IMR-90 (cell line): ENCODE measurements at regions not wholly inside any gene's neighbourhood (a gene's known extent, or its start where the extent isn't known, plus 50 kb on each side); places are given as distances from the start of the nearest gene placed in this dataset.

Experiments
- ATAC-seq: fragments of 200-7000 bp; cut with Tn5 transposase; 2 replicates; pipeline ENCODE4 v1.9.1; 2020; ENCODE audit warnings: low read depth, mild to moderate bottlenecking, moderate library complexity
- BruUV-seq: library from RNA; stranded (reverse); fragments of 400-500 nt; replicated peaks from 2 replicates; lab custom pipeline; 2021; lab: Mats Ljungman, UMichigan
- CTCF ChIA-PET: fragments of 300-600 bp; formaldehyde crosslinking; extraction: SDS; loops from one replicate; lab custom pipeline; 2021; ENCODE audit warnings: antibody characterized with exemption; lab: Yijun Ruan, JAX
- POLR2A ChIA-PET: fragments of 300-600 bp; sonication (Branson Sonifier 250); formaldehyde crosslinking; loops from one replicate; lab custom pipeline; 2022; ENCODE audit warnings: antibody characterized with exemption; ENCODE audit not compliant: unreplicated experiment; lab: Charles Lee
- DNase-seq: peaks from one replicate; pipeline ENCODE4 v3.0.0; 2013
- H2AFZ ChIP-seq: replicated peaks from 2 replicates; pipeline ENCODE3; 2013; ENCODE audit warnings: low read length, mild to moderate bottlenecking; ENCODE audit not compliant: poor library complexity
- H2AK5ac ChIP-seq: 2 replicates; pipeline ENCODE4 v1.6.1; 2013; ENCODE audit warnings: low read depth, low read length, inconsistent platforms
- H2AK9ac ChIP-seq: replicated peaks from 2 replicates; pipeline ENCODE3; 2013; ENCODE audit warnings: mild to moderate bottlenecking, low read depth, low read length, moderate library complexity; ENCODE audit not compliant: poor library complexity
- H2BK120ac ChIP-seq: 2 replicates; pipeline ENCODE4 v1.6.1; 2013; ENCODE audit warnings: low read depth, low read length, inconsistent platforms
- H2BK15ac ChIP-seq: 3 replicates; pipeline ENCODE4 v1.6.1; 2013; ENCODE audit warnings: low read depth, low read length, inconsistent platforms
- H2BK20ac ChIP-seq: 2 replicates; pipeline ENCODE4 v1.6.1; 2013; ENCODE audit warnings: low read depth, mild to moderate bottlenecking, inconsistent platforms, low read length, moderate library complexity
- H2BK5ac ChIP-seq: 2 replicates; pipeline ENCODE4 v1.6.1; 2013; ENCODE audit warnings: mild to moderate bottlenecking, low read depth, low read length, inconsistent platforms; ENCODE audit not compliant: poor library complexity, severe bottlenecking
- H3K14ac ChIP-seq: replicated peaks from 2 replicates; pipeline ENCODE4 v1.6.1; 2013; ENCODE audit warnings: low read depth, low read length, inconsistent platforms
- H3K18ac ChIP-seq: 2 replicates; pipeline ENCODE4 v1.6.1; 2013; ENCODE audit warnings: low read depth, low read length, control low read depth
- H3K23ac ChIP-seq: 2 replicates; pipeline ENCODE4 v1.6.1; 2013; ENCODE audit warnings: low read depth, low read length, inconsistent platforms
- H3K27ac ChIP-seq: 2 replicates; pipeline ENCODE4 v1.5.1; 2013; ENCODE audit warnings: mild to moderate bottlenecking, control low read depth, low read length; ENCODE audit not compliant: insufficient read depth
- H3K27me3 ChIP-seq: 2 replicates; pipeline ENCODE4 v1.6.1; 2013; ENCODE audit warnings: low read length; ENCODE audit not compliant: control insufficient read depth, insufficient read depth
- H3K36me3 ChIP-seq: 2 replicates; pipeline ENCODE4 v1.6.1; 2013; ENCODE audit warnings: low read length, mixed read lengths; ENCODE audit not compliant: control insufficient read depth, insufficient read depth
- H3K4ac ChIP-seq: 2 replicates; pipeline ENCODE4 v1.6.1; 2013; ENCODE audit warnings: low read depth, low read length, inconsistent platforms
- H3K4me1 ChIP-seq: 2 replicates; pipeline ENCODE4 v1.6.1; 2013; ENCODE audit warnings: low read length, mixed read lengths; ENCODE audit not compliant: control insufficient read depth, insufficient read depth
- H3K4me2 ChIP-seq: 2 replicates; pipeline ENCODE4 v1.6.1; 2013; ENCODE audit warnings: low read depth, mild to moderate bottlenecking, control low read depth, low read length, moderate library complexity
- H3K4me3 ChIP-seq: 2 replicates; pipeline ENCODE4 v1.5.1; 2013; ENCODE audit warnings: low read depth, mild to moderate bottlenecking, control low read depth, low read length, moderate library complexity; ENCODE audit not compliant: insufficient read depth
- H3K56ac ChIP-seq: 2 replicates; pipeline ENCODE4 v1.6.1; 2013; ENCODE audit warnings: low read length, inconsistent platforms; ENCODE audit not compliant: insufficient read depth; ENCODE audit errors: extremely low read depth
- H3K79me1 ChIP-seq, 2 experiments: 2 replicates each; pipeline ENCODE4 v1.6.1; 2013; ENCODE audit warnings: low read length in 2 of 2, inconsistent platforms in 1 of 2, low read depth in 1 of 2
- H3K9ac ChIP-seq: 2 replicates; pipeline ENCODE4 v1.6.1; 2013; ENCODE audit warnings: low read depth, low read length, control low read depth
- H3K9me1 ChIP-seq: 2 replicates; pipeline ENCODE4 v1.6.1; 2013; ENCODE audit warnings: low read length, inconsistent platforms; ENCODE audit not compliant: insufficient read depth
- H3K9me3 ChIP-seq: 2 replicates; pipeline ENCODE4 v1.6.1; 2013; ENCODE audit warnings: low read length; ENCODE audit not compliant: control insufficient read depth, insufficient read depth
- H4K20me1 ChIP-seq: 2 replicates; pipeline ENCODE4 v1.6.1; 2013; ENCODE audit warnings: low read length, inconsistent platforms; ENCODE audit not compliant: insufficient read depth
- H4K5ac ChIP-seq: 2 replicates; pipeline ENCODE4 v1.6.1; 2013; ENCODE audit warnings: mild to moderate bottlenecking, low read depth, low read length, control low read depth
- H4K8ac ChIP-seq, 2 experiments: 2 replicates each; pipeline ENCODE4 v1.6.1; 2013; ENCODE audit warnings: low read depth in 2 of 2, low read length in 2 of 2, control low read depth in 1 of 2, inconsistent platforms in 1 of 2
- H4K91ac ChIP-seq: 2 replicates; pipeline ENCODE4 v1.6.1; 2013; ENCODE audit warnings: low read depth, low read length, inconsistent platforms; ENCODE audit not compliant: insufficient read depth
- BHLHE40 ChIP-seq: fragments of 150-350 bp; IDR thresholded peaks from 2 replicates; pipeline ENCODE4 v1.6.1; 2016; ENCODE audit warnings: mild to moderate bottlenecking, low read depth, low read length
- CEBPB ChIP-seq: IDR thresholded peaks from 2 replicates; pipeline ENCODE4 v1.6.1; 2012; ENCODE audit warnings: low read depth, low read length, improper control_type of control experiment
- CHD1 ChIP-seq: IDR thresholded peaks from 2 replicates; pipeline ENCODE4 v1.6.1; 2012; ENCODE audit warnings: low read depth, low read length, improper control_type of control experiment
- FOS ChIP-seq: fragments of 150-350 bp; IDR thresholded peaks from 2 replicates; pipeline ENCODE4 v1.6.1; 2016; ENCODE audit warnings: low read depth, low read length
- MAZ ChIP-seq: IDR thresholded peaks from 2 replicates; pipeline ENCODE4 v1.6.1; 2012; ENCODE audit warnings: low read depth, mild to moderate bottlenecking, low read length, improper control_type of control experiment, moderate library complexity, borderline replicate concordance
- MXI1 ChIP-seq: IDR thresholded peaks from 2 replicates; pipeline ENCODE4 v1.6.1; 2012; ENCODE audit warnings: low read depth, mild to moderate bottlenecking, low read length, moderate library complexity, borderline replicate concordance
- NFE2L2 ChIP-seq: fragments of 150-350 bp; IDR thresholded peaks from 2 replicates; pipeline ENCODE4 v1.6.1; 2016; ENCODE audit warnings: low read depth, mild to moderate bottlenecking, low read length
- POLR2A ChIP-seq: IDR thresholded peaks from 2 replicates; pipeline ENCODE4 v1.6.1; 2012; ENCODE audit warnings: mild to moderate bottlenecking, low read depth, low read length
- RAD21 ChIP-seq: IDR thresholded peaks from 2 replicates; pipeline ENCODE4 v1.6.1; 2012; ENCODE audit warnings: low read length, improper control_type of control experiment
- RCOR1 ChIP-seq: IDR thresholded peaks from 2 replicates; pipeline ENCODE4 v1.6.1; 2012; ENCODE audit warnings: mild to moderate bottlenecking, low read length, improper control_type of control experiment; ENCODE audit not compliant: insufficient replicate concordance
- RFX5 ChIP-seq: IDR thresholded peaks from 2 replicates; pipeline ENCODE4 v1.8.0; 2012; ENCODE audit warnings: low read depth, mild to moderate bottlenecking, low read length, moderate library complexity
- SMC3 ChIP-seq: fragments of 150-350 bp; IDR thresholded peaks from 2 replicates; pipeline ENCODE4 v1.6.1; 2016; ENCODE audit warnings: low read depth, mild to moderate bottlenecking, antibody characterized with exemption, low read length, moderate library complexity
- WGBS, 2 experiments: methylation state at CpG; one replicate each; pipeline versions ENCODE4 v1.1.5 to v1.1.7; 2013; ENCODE audit warnings: missing lambda C conversion rate in 2 of 2; ENCODE audit not compliant: insufficient read length in 1 of 2; ENCODE audit errors: extremely low coverage in 2 of 2; 5-methylcytosine and 5-hydroxymethylcytosine counted together
- dilution Hi-C: fragments of 300-500 bp; cut with HindIII; formaldehyde crosslinking; loops from one replicate; pipeline ENCODE4 v1.14.3; 2018; ENCODE audit warnings: low sequenced_read_pairs; ENCODE audit not compliant: unreplicated experiment
- in situ Hi-C: fragments of 300-500 bp; cut with MboI; formaldehyde crosslinking; loops from 3 replicates; pipeline ENCODE4 v1.14.3; 2019; ENCODE audit warnings: low sequenced_read_pairs, inconsistent platforms, mixed read lengths
- intact Hi-C: fragments of 100-400 bp; cut with micrococcal nuclease; formaldehyde crosslinking; loops from 2 replicates; pipeline ENCODE4 v1.10.0; 2022
- TF ChIP-seq, protein P1 (sequence below): fragments of 150-350 bp; IDR thresholded peaks from 2 replicates; pipeline ENCODE4 v1.6.1; 2016; ENCODE audit warnings: low read depth, mild to moderate bottlenecking, low read length, moderate library complexity, borderline replicate concordance
- TF ChIP-seq, protein P2 (sequence below): conservative IDR thresholded peaks from 2 replicates; pipeline ENCODE4 v1.5.1; 2012; ENCODE audit warnings: mild to moderate bottlenecking, low read depth, low read length, improper control_type of control experiment
- TF ChIP-seq, protein P3 (sequence below): fragments of 150-350 bp; IDR thresholded peaks from 2 replicates; pipeline ENCODE4 v1.6.1; 2017; ENCODE audit warnings: mild to moderate bottlenecking, antibody characterized with exemption, low read length, low read depth

DNA sequence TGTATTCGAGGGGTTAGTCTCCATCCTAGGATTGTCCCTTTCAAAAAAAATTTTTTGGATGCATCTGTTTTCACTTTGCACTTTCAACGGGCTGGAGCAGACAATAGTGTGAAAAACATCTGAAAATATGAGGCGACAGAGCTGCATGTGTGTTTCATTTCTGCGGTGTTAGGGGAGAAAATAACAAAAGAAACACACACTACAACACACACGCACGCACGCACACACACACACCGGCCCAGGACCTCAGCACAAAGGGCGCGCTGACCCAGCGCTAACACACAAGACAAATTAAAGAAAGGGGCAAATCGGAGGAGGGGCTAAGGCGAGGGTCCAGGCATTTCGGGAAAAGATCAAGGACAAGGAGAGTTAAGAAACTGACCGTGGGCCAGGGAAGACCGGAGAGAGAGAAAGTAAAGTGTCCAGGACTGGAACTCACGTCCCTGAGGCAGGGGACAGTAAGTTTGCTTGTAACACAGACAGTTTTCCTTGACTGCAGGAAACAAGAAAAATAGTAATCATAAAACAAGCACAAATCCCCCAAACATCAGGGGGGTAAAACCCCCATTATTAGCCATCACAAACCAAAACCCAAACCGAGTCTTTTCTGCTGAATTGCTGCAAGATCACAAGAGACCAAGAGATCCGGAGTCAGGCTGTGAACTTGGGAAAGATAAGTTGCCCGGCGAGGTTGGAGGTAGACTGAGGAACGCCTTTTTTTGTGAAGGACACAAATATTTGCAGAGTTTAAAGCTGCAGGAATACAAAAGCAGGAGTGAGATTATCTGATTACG is 302.1 kb downstream of the PARP8 start:
- CTCF ChIA-PET, result no interaction called here
- Histone ChIP-seq H3K79me1 (no peaks in the 10 kb centered on the region), H2AK9ac (no peak overlapping the region), H2AK5ac (no peak overlapping the region), H2BK120ac (no peak overlapping the region), H4K5ac (no peak overlapping the region), H3K27me3 (peaks cover 65% of the 10 kb centered on the region), H2BK15ac (no peak overlapping the region), H3K4me3 (no peak overlapping the region), H4K20me1 (no peaks in the 10 kb centered on the region), H3K9ac (no peak overlapping the region), H3K9me3 (peaks cover 8% of the 10 kb centered on the region), H4K8ac (no peak overlapping the region), H2BK5ac (no peak overlapping the region), H3K56ac (no peak overlapping the region), H4K91ac (no peak overlapping the region), H3K36me3 (no peaks in the 10 kb centered on the region), H3K4me1 (peaks cover 2% of the 10 kb centered on the region; the same call in 1 of the 2 replicates), H3K9me1 (no peaks in the 10 kb centered on the region), H2AFZ (no peak overlapping the region), H3K14ac (no peak overlapping the region), H2BK20ac (no peak overlapping the region), H3K27ac (no peak overlapping the region), H3K4me2 (peak overlapping the region; percentile 55; the same call in 1 of the 2 replicates), H3K4ac (no peak overlapping the region), H3K18ac (no peak overlapping the region), H3K23ac (no peak overlapping the region)
- in situ Hi-C loops, result loop anchor here (25.0 kb wide), 2 partner anchors 1594 to 1944 kb away; no protein-coding TSS in a partner anchor
- BruUV-seq, result no TSS peak
- intact Hi-C loops, result no loop called here
- ATAC-seq, result no peak
- no peak for DNase-seq
- 0% methylated on average over 2 of the region's 23 CpGs; no CpG with 5 or more reads in 1 of the 2 experiments for WGBS, 2 experiments
- POLR2A ChIA-PET, result no interaction called here
- dilution Hi-C loops, result no loop called here
- TF ChIP-seq MXI1, result no peak
- no peak for TF ChIP-seq NFE2L2
- TF ChIP-seq, protein P1, sequence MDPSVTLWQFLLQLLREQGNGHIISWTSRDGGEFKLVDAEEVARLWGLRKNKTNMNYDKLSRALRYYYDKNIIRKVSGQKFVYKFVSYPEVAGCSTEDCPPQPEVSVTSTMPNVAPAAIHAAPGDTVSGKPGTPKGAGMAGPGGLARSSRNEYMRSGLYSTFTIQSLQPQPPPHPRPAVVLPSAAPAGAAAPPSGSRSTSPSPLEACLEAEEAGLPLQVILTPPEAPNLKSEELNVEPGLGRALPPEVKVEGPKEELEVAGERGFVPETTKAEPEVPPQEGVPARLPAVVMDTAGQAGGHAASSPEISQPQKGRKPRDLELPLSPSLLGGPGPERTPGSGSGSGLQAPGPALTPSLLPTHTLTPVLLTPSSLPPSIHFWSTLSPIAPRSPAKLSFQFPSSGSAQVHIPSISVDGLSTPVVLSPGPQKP, result no peak
- TF ChIP-seq, protein P2, sequence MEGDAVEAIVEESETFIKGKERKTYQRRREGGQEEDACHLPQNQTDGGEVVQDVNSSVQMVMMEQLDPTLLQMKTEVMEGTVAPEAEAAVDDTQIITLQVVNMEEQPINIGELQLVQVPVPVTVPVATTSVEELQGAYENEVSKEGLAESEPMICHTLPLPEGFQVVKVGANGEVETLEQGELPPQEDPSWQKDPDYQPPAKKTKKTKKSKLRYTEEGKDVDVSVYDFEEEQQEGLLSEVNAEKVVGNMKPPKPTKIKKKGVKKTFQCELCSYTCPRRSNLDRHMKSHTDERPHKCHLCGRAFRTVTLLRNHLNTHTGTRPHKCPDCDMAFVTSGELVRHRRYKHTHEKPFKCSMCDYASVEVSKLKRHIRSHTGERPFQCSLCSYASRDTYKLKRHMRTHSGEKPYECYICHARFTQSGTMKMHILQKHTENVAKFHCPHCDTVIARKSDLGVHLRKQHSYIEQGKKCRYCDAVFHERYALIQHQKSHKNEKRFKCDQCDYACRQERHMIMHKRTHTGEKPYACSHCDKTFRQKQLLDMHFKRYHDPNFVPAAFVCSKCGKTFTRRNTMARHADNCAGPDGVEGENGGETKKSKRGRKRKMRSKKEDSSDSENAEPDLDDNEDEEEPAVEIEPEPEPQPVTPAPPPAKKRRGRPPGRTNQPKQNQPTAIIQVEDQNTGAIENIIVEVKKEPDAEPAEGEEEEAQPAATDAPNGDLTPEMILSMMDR, result no peak
- no peak for TF ChIP-seq CEBPB
- no peak for TF ChIP-seq MAZ
- TF ChIP-seq BHLHE40, result no peak
- TF ChIP-seq, protein P3, sequence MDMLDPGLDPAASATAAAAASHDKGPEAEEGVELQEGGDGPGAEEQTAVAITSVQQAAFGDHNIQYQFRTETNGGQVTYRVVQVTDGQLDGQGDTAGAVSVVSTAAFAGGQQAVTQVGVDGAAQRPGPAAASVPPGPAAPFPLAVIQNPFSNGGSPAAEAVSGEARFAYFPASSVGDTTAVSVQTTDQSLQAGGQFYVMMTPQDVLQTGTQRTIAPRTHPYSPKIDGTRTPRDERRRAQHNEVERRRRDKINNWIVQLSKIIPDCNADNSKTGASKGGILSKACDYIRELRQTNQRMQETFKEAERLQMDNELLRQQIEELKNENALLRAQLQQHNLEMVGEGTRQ, result no peak
- TF ChIP-seq POLR2A, result no peak
- TF ChIP-seq CHD1, result no peak
- TF ChIP-seq RCOR1, result no peak
- TF ChIP-seq RAD21, result no peak
- no peak for TF ChIP-seq RFX5
- TF ChIP-seq FOS, result no peak
- TF ChIP-seq SMC3, result no peak
